Lung (tissue), 11 donors: ENCODE measurements at regions not wholly inside any gene's neighbourhood (a gene's known extent, or its start where the extent isn't known, plus 50 kb on each side); places are given as distances from the start of the nearest gene placed in this dataset.

Experiments
- ATAC-seq: fragments of 200-7000 bp; cut with Tn5 transposase; one replicate; pipeline ENCODE4 v1.9.1; 2020; ENCODE audit warnings: moderate number of reproducible peaks; ENCODE audit not compliant: insufficient read depth, low FRiP score
- DNase-seq, 3 donors: peaks; one replicate each; pipeline ENCODE4 v3.0.0-alpha.2; 2013 to 2017
- H3K27ac ChIP-seq, 2 donors: one replicate each; pipeline ENCODE4 v1.5.1; 2013; ENCODE audit warnings: mild to moderate bottlenecking in 2 of 2, moderate library complexity in 2 of 2, control low read depth in 1 of 2, inconsistent platforms in 1 of 2, low read depth in 1 of 2, low read length in 1 of 2
- H3K27me3 ChIP-seq, 3 donors: one replicate each; pipeline ENCODE4 v1.5.1; 2013; ENCODE audit warnings: low read length in 2 of 3; ENCODE audit not compliant: control insufficient read depth in 3 of 3, insufficient read depth in 3 of 3
- H3K36me3 ChIP-seq, 4 donors: one replicate each; pipeline ENCODE4 v1.5.1; 2013; ENCODE audit warnings: low read length in 4 of 4, mild to moderate bottlenecking in 1 of 4, moderate library complexity in 1 of 4; ENCODE audit not compliant: control insufficient read depth in 4 of 4, insufficient read depth in 4 of 4
- H3K4me1 ChIP-seq, 5 donors: one replicate each; pipeline ENCODE4 v1.5.1; 2013; ENCODE audit warnings: low read length in 5 of 5, mild to moderate bottlenecking in 2 of 5, moderate library complexity in 1 of 5; ENCODE audit not compliant: control insufficient read depth in 5 of 5, insufficient read depth in 5 of 5
- H3K4me3 ChIP-seq: one replicate; pipeline ENCODE4 v1.5.1; 2013; ENCODE audit warnings: mild to moderate bottlenecking, control low read depth, moderate library complexity
- H3K9ac ChIP-seq, 2 donors: one replicate each; pipeline ENCODE4 v1.5.1; 2013; ENCODE audit warnings: low read length in 2 of 2, control low read depth in 1 of 2; ENCODE audit not compliant: insufficient read depth in 1 of 2
- H3K9me3 ChIP-seq, 4 donors: one replicate each; pipeline ENCODE4 v1.5.1; 2013; ENCODE audit warnings: low read length in 3 of 4, mild to moderate bottlenecking in 1 of 4, moderate library complexity in 1 of 4; ENCODE audit not compliant: control insufficient read depth in 4 of 4, insufficient read depth in 3 of 4
- WGBS, 2 donors: extraction: QIAGEN DNeasy Blood & Tissue Kit; methylation state at CpG; one replicate each; pipeline ENCODE4 v1.1.7; 2013; 5-methylcytosine and 5-hydroxymethylcytosine counted together
- TF ChIP-seq, protein P1 (sequence below): IDR thresholded peaks from 2 replicates; pipeline ENCODE4 v1.5.1; 2012; ENCODE audit warnings: mild to moderate bottlenecking; ENCODE audit errors: control extremely low read depth, extremely low read depth
- donor health status: control.
- donor health status: control.
- donor health status: Bipolar disorder and iron deficiency.
- donor health status: healthy.
- donor health status: DM: yes; HTN: yes; CAD: no.

DNA sequence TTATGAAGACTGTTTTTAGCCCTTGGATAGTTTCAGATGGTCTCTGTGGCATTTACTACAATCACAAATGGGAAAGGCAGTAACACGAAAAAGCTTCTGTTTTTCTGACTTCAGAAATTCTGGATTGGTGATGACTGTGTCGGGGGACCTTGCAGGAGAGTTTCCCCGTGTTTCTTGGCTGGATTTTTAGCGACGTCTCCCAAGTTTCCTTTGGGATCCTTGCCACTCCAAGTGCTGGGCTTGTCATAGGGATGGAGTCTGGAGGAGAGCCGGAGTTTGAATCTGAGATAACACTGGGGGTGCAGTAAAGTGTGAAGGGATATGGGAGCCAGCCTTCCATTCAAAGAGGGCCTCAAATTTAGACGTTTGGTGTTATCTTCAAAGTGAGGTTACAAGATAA is 179.0 kb downstream of the SNX10 start:
- Histone ChIP-seq H3K9me3 (peaks cover 0 to 3% (median 0%) of the 10 kb centered on the region in 4 donors), H3K9ac (no peak overlapping the region), H3K4me1 (peaks cover 0 to 1% (median 0%) of the 10 kb centered on the region in 5 donors), H3K4me3 (no peak overlapping the region), H3K36me3 (no peaks in the 10 kb centered on the region), H3K27ac (no peak overlapping the region), H3K27me3 (peaks cover 0 to 5% (median 0%) of the 10 kb centered on the region in 3 donors)
- no peak for ATAC-seq
- WGBS, 2 donors: 87 to 92% methylated on average over 7 of the region's 7 CpGs
- TF ChIP-seq, protein P1, sequence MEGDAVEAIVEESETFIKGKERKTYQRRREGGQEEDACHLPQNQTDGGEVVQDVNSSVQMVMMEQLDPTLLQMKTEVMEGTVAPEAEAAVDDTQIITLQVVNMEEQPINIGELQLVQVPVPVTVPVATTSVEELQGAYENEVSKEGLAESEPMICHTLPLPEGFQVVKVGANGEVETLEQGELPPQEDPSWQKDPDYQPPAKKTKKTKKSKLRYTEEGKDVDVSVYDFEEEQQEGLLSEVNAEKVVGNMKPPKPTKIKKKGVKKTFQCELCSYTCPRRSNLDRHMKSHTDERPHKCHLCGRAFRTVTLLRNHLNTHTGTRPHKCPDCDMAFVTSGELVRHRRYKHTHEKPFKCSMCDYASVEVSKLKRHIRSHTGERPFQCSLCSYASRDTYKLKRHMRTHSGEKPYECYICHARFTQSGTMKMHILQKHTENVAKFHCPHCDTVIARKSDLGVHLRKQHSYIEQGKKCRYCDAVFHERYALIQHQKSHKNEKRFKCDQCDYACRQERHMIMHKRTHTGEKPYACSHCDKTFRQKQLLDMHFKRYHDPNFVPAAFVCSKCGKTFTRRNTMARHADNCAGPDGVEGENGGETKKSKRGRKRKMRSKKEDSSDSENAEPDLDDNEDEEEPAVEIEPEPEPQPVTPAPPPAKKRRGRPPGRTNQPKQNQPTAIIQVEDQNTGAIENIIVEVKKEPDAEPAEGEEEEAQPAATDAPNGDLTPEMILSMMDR: no peak
- no peak for DNase-seq

DNA sequence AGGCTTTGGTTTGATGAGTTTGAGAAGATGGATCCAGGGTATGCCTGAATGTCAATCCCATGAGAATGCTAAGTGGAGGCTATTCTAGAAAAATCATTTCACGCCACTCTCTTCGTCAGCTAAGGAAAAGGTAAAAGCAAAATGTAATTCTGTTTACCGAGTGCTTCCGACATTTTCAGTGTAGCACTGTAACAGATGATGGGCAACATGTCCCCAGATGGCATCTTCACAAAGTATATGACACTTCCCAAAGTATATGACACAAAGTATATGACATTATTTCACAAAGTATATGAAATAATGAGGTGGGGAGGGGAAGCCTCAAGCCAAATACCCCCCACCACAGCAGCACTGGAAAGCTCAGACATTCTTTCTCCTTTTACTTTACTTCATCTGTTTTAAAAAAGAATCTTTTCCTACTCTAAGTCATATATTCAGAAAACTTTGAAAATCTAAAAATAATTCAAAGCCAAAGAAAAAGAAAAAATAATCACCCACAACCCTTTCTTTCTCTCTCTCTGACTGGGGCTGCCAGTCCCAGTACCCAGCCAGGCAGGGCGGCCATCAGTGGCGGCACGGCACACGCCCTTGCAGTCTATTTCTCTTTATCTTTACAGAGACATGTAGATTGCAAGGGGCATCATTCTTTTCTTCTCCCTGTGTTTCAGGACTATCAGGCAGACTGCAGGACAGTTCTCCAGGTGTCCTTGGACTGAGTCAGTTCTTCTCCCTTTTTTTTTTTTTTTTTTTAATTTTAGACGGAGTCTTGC is 179.8 kb downstream of the SNX10 start:
- DNase-seq (no peak), ATAC-seq (no peak)
- H3K27ac ChIP-seq: no peak overlapping the region
- no peaks in the 10 kb centered on the region for H3K36me3 ChIP-seq
- TF ChIP-seq, protein P1: no peak
- WGBS, 2 donors: 92 to 98% methylated on average over 9 of the region's 9 CpGs
- H3K9me3 ChIP-seq: peaks cover 0 to 3% (median 0%) of the 10 kb centered on the region in 4 donors
- no peak overlapping the region for H3K4me3 ChIP-seq
- no peaks in the 10 kb centered on the region for H3K4me1 ChIP-seq
- H3K9ac ChIP-seq: no peak overlapping the region
- no peaks in the 10 kb centered on the region for H3K27me3 ChIP-seq

DNA sequence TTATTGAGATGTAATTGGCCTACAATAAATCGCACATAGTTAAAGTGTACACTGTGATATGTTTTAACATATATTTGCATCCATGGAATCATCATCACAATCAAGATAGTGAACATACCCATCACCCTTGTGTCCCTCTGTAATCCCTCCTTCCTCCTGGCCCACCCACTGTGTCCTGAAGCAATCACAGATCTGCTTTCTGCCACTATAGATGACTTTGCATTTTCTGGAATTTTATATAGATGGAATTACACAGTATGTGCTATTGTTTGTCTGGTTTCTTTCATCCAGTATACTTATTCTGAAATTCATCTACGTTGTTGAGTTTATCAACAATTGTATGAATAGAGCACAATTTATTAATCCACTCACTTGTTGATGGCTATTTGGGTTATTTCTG is 181.3 kb downstream of the SNX10 start:
- 93 to 95% methylated on average over 2 of the region's 2 CpGs for WGBS, 2 donors
- Histone ChIP-seq H3K4me1 (no peaks in the 10 kb centered on the region), H3K36me3 (no peaks in the 10 kb centered on the region), H3K27ac (no peak overlapping the region), H3K4me3 (no peak overlapping the region), H3K27me3 (no peaks in the 10 kb centered on the region), H3K9me3 (peaks cover 0 to 3% (median 0%) of the 10 kb centered on the region in 4 donors), H3K9ac (no peak overlapping the region)
- DNase-seq (no peak), ATAC-seq (no peak)
- TF ChIP-seq, protein P1: no peak
